ENCODE measurements at regions not wholly inside any gene's neighbourhood (a gene's known extent, or its start where the extent isn't known, plus 50 kb on each side); places are given as distances from the start of the nearest gene placed in this dataset.
"Not testable (repeated sequence)": the region's sequence is repeated elsewhere in the genome, so short reads cannot be mapped to it uniquely, and the experiment has no call there.

GRCh38 chr20:29318871-29319461 is 1938.5 kb upstream of the DEFB115 start:
- no peaks in the 10 kb centered on the region for H3K4me1 ChIP-seq
- intact Hi-C loops (cut with DNase I; ENCODE audit: low total_unique reads) = no loop called here
- no peak overlapping the region for H3K4me3 ChIP-seq
- no peak overlapping the region for H3K27ac ChIP-seq
- H3K9me3 ChIP-seq = peaks cover 0 to 9% (median 3%) of the 10 kb centered on the region in 3 donors
- peaks cover 0 to 16% of the 10 kb centered on the region in 2 donors for H3K27me3 ChIP-seq
- H3K36me3 ChIP-seq = no peaks in the 10 kb centered on the region
- DNase-seq = no peak
- no peak for TF ChIP-seq CTCF (IDR thresholded peaks at IDR 0.05)

- H3K4me3 ChIP-seq = no peak overlapping the region
- peaks cover 0 to 9% (median 0%) of the 10 kb centered on the region in 3 donors for H3K9me3 ChIP-seq
- no peak overlapping the region for H3K27ac ChIP-seq
- intact Hi-C loops (cut with DNase I; ENCODE audit: low total_unique reads) = no loop called here
- H3K4me1 ChIP-seq = no peaks in the 10 kb centered on the region
- TF ChIP-seq CTCF (IDR thresholded peaks at IDR 0.05) = no peak
- peaks cover 0 to 22% of the 10 kb centered on the region in 2 donors for H3K27me3 ChIP-seq
- no peak for DNase-seq
- H3K36me3 ChIP-seq = no peaks in the 10 kb centered on the region
Measured at GRCh38 chr20:29319725-29320124, 1937.7 kb upstream of the DEFB115 start.

GRCh38 chr20:29320216-29320949 is 1937.1 kb upstream of the DEFB115 start:
- intact Hi-C loops (cut with DNase I; ENCODE audit: low total_unique reads); H3K9me3 ChIP-seq; H3K27ac ChIP-seq; H3K36me3 ChIP-seq; DNase-seq; H3K4me1 ChIP-seq: not testable (repeated sequence)
- Histone ChIP-seq H3K27me3 (peaks cover 0 to 29% of the 10 kb centered on the region in 2 donors), H3K4me3 (peak overlapping the region; percentile 14 to 23)

- H3K9me3 ChIP-seq; H3K36me3 ChIP-seq; H3K4me1 ChIP-seq; DNase-seq; H3K4me3 ChIP-seq; H3K27ac ChIP-seq; intact Hi-C loops (cut with DNase I; ENCODE audit: low total_unique reads): not testable (repeated sequence)
- peaks cover 0 to 48% of the 10 kb centered on the region in 2 donors for H3K27me3 ChIP-seq
Measured at GRCh38 chr20:29323631-29324515, 1933.6 kb upstream of the DEFB115 start.

GRCh38 chr20:29324516-29325303 is 1932.8 kb upstream of the DEFB115 start:
- H3K4me1 ChIP-seq; H3K36me3 ChIP-seq; H3K9me3 ChIP-seq; H3K27ac ChIP-seq; H3K4me3 ChIP-seq; DNase-seq; intact Hi-C loops (cut with DNase I; ENCODE audit: low total_unique reads): not testable (repeated sequence)
- H3K27me3 ChIP-seq = peaks cover 0 to 43% of the 10 kb centered on the region in 2 donors

GRCh38 chr20:29325304-29325640 is 1932.2 kb upstream of the DEFB115 start:
- no peak for DNase-seq
- Histone ChIP-seq H3K27ac (no peak overlapping the region), H3K36me3 (no peaks in the 10 kb centered on the region), H3K4me1 (no peaks in the 10 kb centered on the region), H3K4me3 (no peak overlapping the region), H3K9me3 (peaks cover 0 to under 1% (median under 1%) of the 10 kb centered on the region in 3 donors), H3K27me3 (peaks cover 0 to 40% of the 10 kb centered on the region in 2 donors)
- no peak for TF ChIP-seq CTCF (IDR thresholded peaks at IDR 0.05)
- intact Hi-C loops (cut with DNase I; ENCODE audit: low total_unique reads) = no loop called here

GRCh38 chr20:29325781-29326180 is 1931.7 kb upstream of the DEFB115 start:
- H3K4me1 ChIP-seq; DNase-seq; H3K9me3 ChIP-seq; H3K4me3 ChIP-seq; H3K27ac ChIP-seq; H3K36me3 ChIP-seq; intact Hi-C loops (cut with DNase I; ENCODE audit: low total_unique reads): not testable (repeated sequence)
- peaks cover 0 to 42% of the 10 kb centered on the region in 2 donors for H3K27me3 ChIP-seq
